ENCODE measurements at regions not wholly inside any gene's neighbourhood (a gene's known extent, or its start where the extent isn't known, plus 50 kb on each side); places are given as distances from the start of the nearest gene placed in this dataset.
A peak's percentile ranks its signal among the peaks of the same experiment; 100 is the strongest.

- H3K4me3 ChIP-seq = no peak overlapping the region
- TF ChIP-seq CTCF (IDR thresholded peaks at IDR 0.05) = no peak
- no peak overlapping the region for H3K27ac ChIP-seq
- DNase-seq (ENCODE audit: low spot score) = no peak
Observed at GRCh38 chr3:43906849-43907507, 216.2 kb downstream of the ABHD5 start.

GRCh38 chr3:43907508-43907858 is 216.7 kb downstream of the ABHD5 start:
- no peak for TF ChIP-seq CTCF (IDR thresholded peaks at IDR 0.05)
- no peak for DNase-seq (ENCODE audit: low spot score)
- Histone ChIP-seq H3K27ac (no peak overlapping the region), H3K4me3 (no peak overlapping the region)

GRCh38 chr3:43908456-43908855 is 217.7 kb downstream of the ABHD5 start:
- Histone ChIP-seq H3K4me3 (no peak overlapping the region), H3K27ac (peak overlapping the region in 1 of 2 donors; percentile 1)
- no peak for DNase-seq (ENCODE audit: low spot score)
- no peak for TF ChIP-seq CTCF (IDR thresholded peaks at IDR 0.05)

GRCh38 chr3:43909149-43909548 is 218.4 kb downstream of the ABHD5 start:
- no peak for TF ChIP-seq CTCF (IDR thresholded peaks at IDR 0.05)
- no peak for DNase-seq (ENCODE audit: low spot score)
- Histone ChIP-seq H3K4me3 (no peak overlapping the region), H3K27ac (peak overlapping the region in 1 of 2 donors; percentile 1)

GRCh38 chr3:43910750-43911149 is 220.0 kb downstream of the ABHD5 start:
- H3K4me3 ChIP-seq = no peak overlapping the region
- no peak for TF ChIP-seq CTCF (IDR thresholded peaks at IDR 0.05)

GRCh38 chr3:43913036-43913948 is 222.6 kb downstream of the ABHD5 start:
- no peak for DNase-seq (ENCODE audit: low spot score)
- no peak for TF ChIP-seq CTCF (IDR thresholded peaks at IDR 0.05)
- H3K4me3 ChIP-seq = no peak overlapping the region
- H3K27ac ChIP-seq = no peak overlapping the region

More at GRCh38 chr3:43910750-43911149, 220.0 kb downstream of the ABHD5 start:
- H3K27ac ChIP-seq = no peak overlapping the region
- DNase-seq (ENCODE audit: low spot score) = no peak

All from coronary artery (tissue), 2 donors.